ENCODE measurements at regions not wholly inside any gene's neighbourhood (a gene's known extent, or its start where the extent isn't known, plus 50 kb on each side); places are given as distances from the start of the nearest gene placed in this dataset.

- ChIA-PET CTCF (ENCODE audit: low intra/inter-chr PET ratio, low total read pairs) (no interaction called here), POLR2A (no interaction called here)
- no peaks in the 10 kb centered on the region for H3K36me3 ChIP-seq (replicated peaks in 1 of 2; ENCODE audit: control insufficient read depth in 1 of 2, insufficient read depth in 2 of 2, low read length in 2 of 2)
- H3K4me3 ChIP-seq (replicated peaks in 1 of 3; ENCODE audit: insufficient read depth in 1 of 3, low read depth in 2 of 3, low read length in 3 of 3) = no peak overlapping the region
- BruUV-seq (replicated peaks) = no TSS peak
- DNase-seq (ENCODE audit: low spot score) = no peak
- H3K79me2 ChIP-seq (ENCODE audit: insufficient read depth, low read length) = no peaks in the 10 kb centered on the region
- no peak overlapping the region for H3K27ac ChIP-seq (ENCODE audit: extremely low read length, insufficient read depth, low read length)
- H3K9me3 ChIP-seq (ENCODE audit: low read length) = no peaks in the 10 kb centered on the region
- no peak for ATAC-seq
- H3K9ac ChIP-seq (ENCODE audit: insufficient read depth, low read depth, low read length) = no peak overlapping the region
- 2% methylated on average over 2 of the region's 2 CpGs for WGBS (ENCODE audit: low lambda C conversion rate)
- in situ Hi-C loops (cut with HindIII; ENCODE audit: extremely low pct_ligation_motif_present, low pct_unique_long_range_greater_than_20kb) = no loop called here
- TF ChIP-seq ZNF766 (CRISPR knock-in tag; IDR thresholded peaks at IDR 0.05; ENCODE audit: borderline replicate concordance) (no peak), NCOR1 (IDR thresholded peaks at IDR 0.05; ENCODE audit: borderline replicate concordance, low read length) (no peak), ZNF788 (CRISPR knock-in tag; IDR thresholded peaks at IDR 0.05; ENCODE audit: borderline replicate concordance) (no peak), RFXANK (CRISPR knock-in tag; IDR thresholded peaks at IDR 0.05) (no peak), ZNF615 (CRISPR knock-in tag; IDR thresholded peaks at IDR 0.05; ENCODE audit: borderline replicate concordance) (no peak), ZNF354B (CRISPR knock-in tag; IDR thresholded peaks at IDR 0.05) (no peak), ZNF326 (CRISPR knock-in tag; IDR thresholded peaks at IDR 0.05; ENCODE audit: borderline replicate concordance) (no peak), ONECUT2 (CRISPR knock-in tag; IDR thresholded peaks at IDR 0.05) (no peak), KLF12 (CRISPR knock-in tag; IDR thresholded peaks at IDR 0.05; ENCODE audit: borderline replicate concordance) (no peak)
- TF ChIP-seq, protein P1, sequence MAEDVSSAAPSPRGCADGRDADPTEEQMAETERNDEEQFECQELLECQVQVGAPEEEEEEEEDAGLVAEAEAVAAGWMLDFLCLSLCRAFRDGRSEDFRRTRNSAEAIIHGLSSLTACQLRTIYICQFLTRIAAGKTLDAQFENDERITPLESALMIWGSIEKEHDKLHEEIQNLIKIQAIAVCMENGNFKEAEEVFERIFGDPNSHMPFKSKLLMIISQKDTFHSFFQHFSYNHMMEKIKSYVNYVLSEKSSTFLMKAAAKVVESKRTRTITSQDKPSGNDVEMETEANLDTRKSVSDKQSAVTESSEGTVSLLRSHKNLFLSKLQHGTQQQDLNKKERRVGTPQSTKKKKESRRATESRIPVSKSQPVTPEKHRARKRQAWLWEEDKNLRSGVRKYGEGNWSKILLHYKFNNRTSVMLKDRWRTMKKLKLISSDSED (CRISPR knock-in tag; IDR thresholded peaks at IDR 0.05) = no peak
- TF ChIP-seq, protein P2, sequence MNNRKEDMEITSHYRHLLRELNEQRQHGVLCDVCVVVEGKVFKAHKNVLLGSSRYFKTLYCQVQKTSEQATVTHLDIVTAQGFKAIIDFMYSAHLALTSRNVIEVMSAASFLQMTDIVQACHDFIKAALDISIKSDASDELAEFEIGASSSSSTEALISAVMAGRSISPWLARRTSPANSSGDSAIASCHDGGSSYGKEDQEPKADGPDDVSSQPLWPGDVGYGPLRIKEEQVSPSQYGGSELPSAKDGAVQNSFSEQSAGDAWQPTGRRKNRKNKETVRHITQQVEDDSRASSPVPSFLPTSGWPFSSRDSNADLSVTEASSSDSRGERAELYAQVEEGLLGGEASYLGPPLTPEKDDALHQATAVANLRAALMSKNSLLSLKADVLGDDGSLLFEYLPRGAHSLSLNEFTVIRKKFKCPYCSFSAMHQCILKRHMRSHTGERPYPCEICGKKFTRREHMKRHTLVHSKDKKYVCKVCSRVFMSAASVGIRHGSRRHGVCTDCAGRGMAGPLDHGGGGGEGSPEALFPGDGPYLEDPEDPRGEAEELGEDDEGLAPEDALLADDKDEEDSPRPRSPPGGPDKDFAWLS (CRISPR knock-in tag; IDR thresholded peaks at IDR 0.05; ENCODE audit: borderline replicate concordance) = no peak
- TF ChIP-seq, protein P3, sequence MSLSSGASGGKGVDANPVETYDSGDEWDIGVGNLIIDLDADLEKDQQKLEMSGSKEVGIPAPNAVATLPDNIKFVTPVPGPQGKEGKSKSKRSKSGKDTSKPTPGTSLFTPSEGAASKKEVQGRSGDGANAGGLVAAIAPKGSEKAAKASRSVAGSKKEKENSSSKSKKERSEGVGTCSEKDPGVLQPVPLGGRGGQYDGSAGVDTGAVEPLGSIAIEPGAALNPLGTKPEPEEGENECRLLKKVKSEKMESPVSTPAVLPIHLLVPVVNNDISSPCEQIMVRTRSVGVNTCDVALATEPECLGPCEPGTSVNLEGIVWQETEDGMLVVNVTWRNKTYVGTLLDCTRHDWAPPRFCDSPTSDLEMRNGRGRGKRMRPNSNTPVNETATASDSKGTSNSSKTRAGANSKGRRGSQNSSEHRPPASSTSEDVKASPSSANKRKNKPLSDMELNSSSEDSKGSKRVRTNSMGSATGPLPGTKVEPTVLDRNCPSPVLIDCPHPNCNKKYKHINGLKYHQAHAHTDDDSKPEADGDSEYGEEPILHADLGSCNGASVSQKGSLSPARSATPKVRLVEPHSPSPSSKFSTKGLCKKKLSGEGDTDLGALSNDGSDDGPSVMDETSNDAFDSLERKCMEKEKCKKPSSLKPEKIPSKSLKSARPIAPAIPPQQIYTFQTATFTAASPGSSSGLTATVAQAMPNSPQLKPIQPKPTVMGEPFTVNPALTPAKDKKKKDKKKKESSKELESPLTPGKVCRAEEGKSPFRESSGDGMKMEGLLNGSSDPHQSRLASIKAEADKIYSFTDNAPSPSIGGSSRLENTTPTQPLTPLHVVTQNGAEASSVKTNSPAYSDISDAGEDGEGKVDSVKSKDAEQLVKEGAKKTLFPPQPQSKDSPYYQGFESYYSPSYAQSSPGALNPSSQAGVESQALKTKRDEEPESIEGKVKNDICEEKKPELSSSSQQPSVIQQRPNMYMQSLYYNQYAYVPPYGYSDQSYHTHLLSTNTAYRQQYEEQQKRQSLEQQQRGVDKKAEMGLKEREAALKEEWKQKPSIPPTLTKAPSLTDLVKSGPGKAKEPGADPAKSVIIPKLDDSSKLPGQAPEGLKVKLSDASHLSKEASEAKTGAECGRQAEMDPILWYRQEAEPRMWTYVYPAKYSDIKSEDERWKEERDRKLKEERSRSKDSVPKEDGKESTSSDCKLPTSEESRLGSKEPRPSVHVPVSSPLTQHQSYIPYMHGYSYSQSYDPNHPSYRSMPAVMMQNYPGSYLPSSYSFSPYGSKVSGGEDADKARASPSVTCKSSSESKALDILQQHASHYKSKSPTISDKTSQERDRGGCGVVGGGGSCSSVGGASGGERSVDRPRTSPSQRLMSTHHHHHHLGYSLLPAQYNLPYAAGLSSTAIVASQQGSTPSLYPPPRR (CRISPR knock-in tag; IDR thresholded peaks at IDR 0.05; ENCODE audit: borderline replicate concordance) = no peak
- H3K4me2 ChIP-seq (ENCODE audit: low read depth, low read length) = no peak overlapping the region
- no peaks in the 10 kb centered on the region for H3K4me1 ChIP-seq (ENCODE audit: insufficient read depth, low read length)
- intact Hi-C loops (cut with micrococcal nuclease; ENCODE audit: unreplicated experiment) = no loop called here
- FAIRE-seq = no peak
- H3K27me3 ChIP-seq (ENCODE audit: control insufficient read depth in 1 of 2, insufficient read depth in 2 of 2, low read length in 2 of 2) = no peaks in the 10 kb centered on the region
- no peak overlapping the region for H2AFZ ChIP-seq (ENCODE audit: low read length)
- no peaks in the 10 kb centered on the region for H4K20me1 ChIP-seq (ENCODE audit: insufficient read depth, low read length)
These were observed 307.8 kb downstream of the EPHA4 start for GRCh38 chr2:221264318-221264717.
